A549 (cell line): ENCODE measurements at regions not wholly inside any gene's neighbourhood (a gene's known extent, or its start where the extent isn't known, plus 50 kb on each side); places are given as distances from the start of the nearest gene placed in this dataset.

Experiments
- TF ChIP-seq, protein P1 (sequence below): fragments of 200-600 bp; sonication (generic); IDR thresholded peaks from 2 replicates; pipeline ENCODE4 v1.6.1; 2016; ENCODE audit warnings: antibody characterized with exemption, mild to moderate bottlenecking, moderate library complexity
- TF ChIP-seq, protein P2 (sequence below): IDR thresholded peaks from 2 replicates; pipeline ENCODE4 v1.6.1; 2012
- TF ChIP-seq, protein P3 (sequence below): fragments of >200 bp; sonication (Bioruptor Twin); formaldehyde crosslinking; IDR thresholded peaks from 3 replicates; pipeline ENCODE4 v1.5.1; 2016

DNA sequence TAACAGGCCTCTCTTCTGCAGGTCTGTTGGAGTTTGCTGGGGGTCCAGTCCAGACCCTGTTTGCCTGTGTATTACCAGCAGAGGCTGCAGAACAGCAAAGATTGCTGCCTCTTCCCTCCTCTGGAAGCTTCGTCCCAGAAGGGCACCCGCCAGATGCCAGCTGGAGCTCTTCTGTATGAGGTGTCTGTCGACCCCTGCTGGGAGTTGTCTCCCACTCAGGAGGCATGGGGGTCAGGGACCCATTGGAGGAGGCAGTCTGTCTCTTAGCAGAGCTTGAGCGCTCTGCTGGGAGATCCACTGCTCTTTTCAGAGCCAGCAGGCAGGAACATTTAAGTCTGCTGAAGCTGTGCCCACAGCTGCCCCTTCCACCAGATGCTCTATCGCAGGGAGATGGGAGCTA is 361.1 kb upstream of the NRP1 start:
- TF ChIP-seq, protein P1, sequence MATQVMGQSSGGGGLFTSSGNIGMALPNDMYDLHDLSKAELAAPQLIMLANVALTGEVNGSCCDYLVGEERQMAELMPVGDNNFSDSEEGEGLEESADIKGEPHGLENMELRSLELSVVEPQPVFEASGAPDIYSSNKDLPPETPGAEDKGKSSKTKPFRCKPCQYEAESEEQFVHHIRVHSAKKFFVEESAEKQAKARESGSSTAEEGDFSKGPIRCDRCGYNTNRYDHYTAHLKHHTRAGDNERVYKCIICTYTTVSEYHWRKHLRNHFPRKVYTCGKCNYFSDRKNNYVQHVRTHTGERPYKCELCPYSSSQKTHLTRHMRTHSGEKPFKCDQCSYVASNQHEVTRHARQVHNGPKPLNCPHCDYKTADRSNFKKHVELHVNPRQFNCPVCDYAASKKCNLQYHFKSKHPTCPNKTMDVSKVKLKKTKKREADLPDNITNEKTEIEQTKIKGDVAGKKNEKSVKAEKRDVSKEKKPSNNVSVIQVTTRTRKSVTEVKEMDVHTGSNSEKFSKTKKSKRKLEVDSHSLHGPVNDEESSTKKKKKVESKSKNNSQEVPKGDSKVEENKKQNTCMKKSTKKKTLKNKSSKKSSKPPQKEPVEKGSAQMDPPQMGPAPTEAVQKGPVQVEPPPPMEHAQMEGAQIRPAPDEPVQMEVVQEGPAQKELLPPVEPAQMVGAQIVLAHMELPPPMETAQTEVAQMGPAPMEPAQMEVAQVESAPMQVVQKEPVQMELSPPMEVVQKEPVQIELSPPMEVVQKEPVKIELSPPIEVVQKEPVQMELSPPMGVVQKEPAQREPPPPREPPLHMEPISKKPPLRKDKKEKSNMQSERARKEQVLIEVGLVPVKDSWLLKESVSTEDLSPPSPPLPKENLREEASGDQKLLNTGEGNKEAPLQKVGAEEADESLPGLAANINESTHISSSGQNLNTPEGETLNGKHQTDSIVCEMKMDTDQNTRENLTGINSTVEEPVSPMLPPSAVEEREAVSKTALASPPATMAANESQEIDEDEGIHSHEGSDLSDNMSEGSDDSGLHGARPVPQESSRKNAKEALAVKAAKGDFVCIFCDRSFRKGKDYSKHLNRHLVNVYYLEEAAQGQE = no peak
- TF ChIP-seq, protein P2, sequence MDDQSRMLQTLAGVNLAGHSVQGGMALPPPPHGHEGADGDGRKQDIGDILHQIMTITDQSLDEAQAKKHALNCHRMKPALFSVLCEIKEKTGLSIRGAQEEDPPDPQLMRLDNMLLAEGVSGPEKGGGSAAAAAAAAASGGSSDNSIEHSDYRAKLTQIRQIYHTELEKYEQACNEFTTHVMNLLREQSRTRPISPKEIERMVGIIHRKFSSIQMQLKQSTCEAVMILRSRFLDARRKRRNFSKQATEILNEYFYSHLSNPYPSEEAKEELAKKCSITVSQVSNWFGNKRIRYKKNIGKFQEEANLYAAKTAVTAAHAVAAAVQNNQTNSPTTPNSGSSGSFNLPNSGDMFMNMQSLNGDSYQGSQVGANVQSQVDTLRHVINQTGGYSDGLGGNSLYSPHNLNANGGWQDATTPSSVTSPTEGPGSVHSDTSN = no peak
- TF ChIP-seq, protein P3, sequence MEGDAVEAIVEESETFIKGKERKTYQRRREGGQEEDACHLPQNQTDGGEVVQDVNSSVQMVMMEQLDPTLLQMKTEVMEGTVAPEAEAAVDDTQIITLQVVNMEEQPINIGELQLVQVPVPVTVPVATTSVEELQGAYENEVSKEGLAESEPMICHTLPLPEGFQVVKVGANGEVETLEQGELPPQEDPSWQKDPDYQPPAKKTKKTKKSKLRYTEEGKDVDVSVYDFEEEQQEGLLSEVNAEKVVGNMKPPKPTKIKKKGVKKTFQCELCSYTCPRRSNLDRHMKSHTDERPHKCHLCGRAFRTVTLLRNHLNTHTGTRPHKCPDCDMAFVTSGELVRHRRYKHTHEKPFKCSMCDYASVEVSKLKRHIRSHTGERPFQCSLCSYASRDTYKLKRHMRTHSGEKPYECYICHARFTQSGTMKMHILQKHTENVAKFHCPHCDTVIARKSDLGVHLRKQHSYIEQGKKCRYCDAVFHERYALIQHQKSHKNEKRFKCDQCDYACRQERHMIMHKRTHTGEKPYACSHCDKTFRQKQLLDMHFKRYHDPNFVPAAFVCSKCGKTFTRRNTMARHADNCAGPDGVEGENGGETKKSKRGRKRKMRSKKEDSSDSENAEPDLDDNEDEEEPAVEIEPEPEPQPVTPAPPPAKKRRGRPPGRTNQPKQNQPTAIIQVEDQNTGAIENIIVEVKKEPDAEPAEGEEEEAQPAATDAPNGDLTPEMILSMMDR = no peak
